MM.1S (cell line): ENCODE measurements at regions not wholly inside any gene's neighbourhood (a gene's known extent, or its start where the extent isn't known, plus 50 kb on each side); places are given as distances from the start of the nearest gene placed in this dataset.

Experiments
- EZH2 ChIP-seq: fragments of 300-600 bp; sonication (generic); optimal IDR thresholded peaks from 2 replicates; pipeline ENCODE3; 2017; ENCODE audit warnings: low read depth, mild to moderate bottlenecking, antibody characterized with exemption, low read length, mixed read lengths
- EZH2phosphoT487 ChIP-seq: fragments of 300-600 bp; sonication (generic); IDR thresholded peaks from 2 replicates; pipeline ENCODE4 v1.6.1; 2018; ENCODE audit warnings: antibody characterized with exemption, low read length
- TF ChIP-seq, protein P1 (sequence below): fragments of 300-600 bp; sonication (generic); IDR thresholded peaks from 2 replicates; pipeline ENCODE4 v1.5.1; 2016; ENCODE audit warnings: antibody characterized with exemption, low read length, mixed read lengths

DNA sequence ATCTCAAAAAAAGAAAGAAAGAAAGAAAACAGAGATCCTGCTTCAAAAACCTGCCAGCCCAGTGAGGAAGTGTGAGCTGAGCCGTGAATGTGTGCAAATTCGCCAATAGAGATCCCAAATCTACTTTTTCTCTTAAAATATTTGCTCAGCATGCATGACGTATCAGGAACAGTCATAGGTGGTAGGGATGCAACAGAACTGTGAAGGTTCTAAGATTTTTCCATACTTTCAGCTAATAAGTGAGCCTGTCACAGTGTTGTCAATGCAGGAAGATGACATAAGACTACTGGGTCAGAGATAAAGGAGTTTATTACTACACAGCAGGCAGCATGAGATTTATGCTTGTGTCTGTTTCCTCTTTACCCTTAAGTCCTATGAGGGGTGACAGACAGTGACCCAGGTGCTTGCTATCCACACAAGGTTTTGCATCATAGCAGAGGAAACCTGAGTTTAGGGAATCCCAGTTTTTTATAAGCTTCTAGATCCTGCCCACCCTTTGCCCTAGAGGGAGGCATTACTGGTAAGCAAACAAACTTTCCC is 273.4 kb downstream of the BMP7 start:
- TF ChIP-seq, protein P1, sequence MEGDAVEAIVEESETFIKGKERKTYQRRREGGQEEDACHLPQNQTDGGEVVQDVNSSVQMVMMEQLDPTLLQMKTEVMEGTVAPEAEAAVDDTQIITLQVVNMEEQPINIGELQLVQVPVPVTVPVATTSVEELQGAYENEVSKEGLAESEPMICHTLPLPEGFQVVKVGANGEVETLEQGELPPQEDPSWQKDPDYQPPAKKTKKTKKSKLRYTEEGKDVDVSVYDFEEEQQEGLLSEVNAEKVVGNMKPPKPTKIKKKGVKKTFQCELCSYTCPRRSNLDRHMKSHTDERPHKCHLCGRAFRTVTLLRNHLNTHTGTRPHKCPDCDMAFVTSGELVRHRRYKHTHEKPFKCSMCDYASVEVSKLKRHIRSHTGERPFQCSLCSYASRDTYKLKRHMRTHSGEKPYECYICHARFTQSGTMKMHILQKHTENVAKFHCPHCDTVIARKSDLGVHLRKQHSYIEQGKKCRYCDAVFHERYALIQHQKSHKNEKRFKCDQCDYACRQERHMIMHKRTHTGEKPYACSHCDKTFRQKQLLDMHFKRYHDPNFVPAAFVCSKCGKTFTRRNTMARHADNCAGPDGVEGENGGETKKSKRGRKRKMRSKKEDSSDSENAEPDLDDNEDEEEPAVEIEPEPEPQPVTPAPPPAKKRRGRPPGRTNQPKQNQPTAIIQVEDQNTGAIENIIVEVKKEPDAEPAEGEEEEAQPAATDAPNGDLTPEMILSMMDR, result no peak
- no peak for TF ChIP-seq EZH2phosphoT487
- no peak for TF ChIP-seq EZH2
